Astrocyte (in vitro differentiated cells and primary cell): ENCODE measurements at regions not wholly inside any gene's neighbourhood (a gene's known extent, or its start where the extent isn't known, plus 50 kb on each side); places are given as distances from the start of the nearest gene placed in this dataset.

Experiments used
- DNase-seq: peaks from one replicate; pipeline ENCODE4 v3.0.0-alpha.2; 2010; ENCODE audit warnings: low read depth
- FAIRE-seq: peaks from 2 replicates; lab custom pipeline; 2011; peaks lifted over from hg19 to GRCh38; lab: Jason Lieb, UNC
- H2AFZ ChIP-seq: 2 replicates; pipeline ENCODE4 v1.6.0; 2012; ENCODE audit warnings: low read depth, low read length, inconsistent platforms
- H3K27ac ChIP-seq: 2 replicates; pipeline ENCODE4 v1.5.1; 2011; ENCODE audit warnings: low read depth, low read length, inconsistent platforms
- H3K27me3 ChIP-seq: 2 replicates; pipeline ENCODE4 v1.6.0; 2011; ENCODE audit warnings: low read length, inconsistent platforms; ENCODE audit not compliant: insufficient read depth
- H3K36me3 ChIP-seq: 2 replicates; pipeline ENCODE4 v1.5.1; 2011; ENCODE audit warnings: low read length, inconsistent platforms; ENCODE audit not compliant: insufficient read depth
- H3K4me1 ChIP-seq: 2 replicates; pipeline ENCODE4 v1.5.1; 2011; ENCODE audit warnings: low read length, inconsistent platforms; ENCODE audit not compliant: insufficient read depth
- H3K4me2 ChIP-seq: 2 replicates; pipeline ENCODE4 v1.6.0; 2012; ENCODE audit warnings: low read length, inconsistent platforms
- H3K4me3 ChIP-seq: 2 replicates; pipeline ENCODE4 v1.5.1; 2011; ENCODE audit warnings: low read depth, mild to moderate bottlenecking, low read length, inconsistent platforms; ENCODE audit not compliant: insufficient read depth
- H3K79me2 ChIP-seq: 2 replicates; pipeline ENCODE4 v1.6.0; 2012; ENCODE audit warnings: mild to moderate bottlenecking, low read length, inconsistent platforms; ENCODE audit not compliant: insufficient read depth
- H3K9ac ChIP-seq: 2 replicates; pipeline ENCODE4 v1.6.0; 2012; ENCODE audit warnings: mild to moderate bottlenecking, low read length, inconsistent platforms
- H3K9me3 ChIP-seq: 2 replicates; pipeline ENCODE4 v1.5.1; 2012; ENCODE audit warnings: low read depth, mild to moderate bottlenecking, low read length, inconsistent platforms; ENCODE audit not compliant: insufficient read depth
- H4K20me1 ChIP-seq: 2 replicates; pipeline ENCODE4 v1.6.0; 2012; ENCODE audit warnings: low read length, inconsistent platforms; ENCODE audit not compliant: insufficient read depth
- H3K27ac Mint-ChIP-seq: one replicate; pipeline ENCODE4 v1.8.0; 2021; ENCODE audit warnings: mild to moderate bottlenecking, mixed read lengths; ENCODE audit not compliant: unreplicated experiment
- H3K27me3 Mint-ChIP-seq: one replicate; pipeline ENCODE4 v1.8.0; 2021; ENCODE audit warnings: low read depth, mixed read lengths; ENCODE audit not compliant: unreplicated experiment
- H3K36me3 Mint-ChIP-seq: one replicate; pipeline ENCODE4 v1.8.0; 2021; ENCODE audit warnings: low read depth, mixed read lengths; ENCODE audit not compliant: unreplicated experiment
- H3K4me1 Mint-ChIP-seq: one replicate; pipeline ENCODE4 v1.8.0; 2021; ENCODE audit warnings: low read depth, mixed read lengths; ENCODE audit not compliant: unreplicated experiment
- H3K4me3 Mint-ChIP-seq: one replicate; pipeline ENCODE4 v1.8.0; 2021; ENCODE audit warnings: mild to moderate bottlenecking, moderate library complexity, mixed read lengths; ENCODE audit not compliant: unreplicated experiment
- H3K9me3 Mint-ChIP-seq: one replicate; pipeline ENCODE4 v1.8.0; 2021; ENCODE audit warnings: mild to moderate bottlenecking, mixed read lengths; ENCODE audit not compliant: unreplicated experiment
- CTCF ChIP-seq: IDR thresholded peaks from 2 replicates; pipeline ENCODE4 v1.5.1; 2011; ENCODE audit warnings: low read depth, mild to moderate bottlenecking, inconsistent platforms, low read length, moderate library complexity; ENCODE audit not compliant: insufficient read depth
- EZH2 ChIP-seq: IDR thresholded peaks from 2 replicates; pipeline ENCODE4 v1.6.1; 2012; ENCODE audit warnings: mild to moderate bottlenecking, low read length, inconsistent platforms; ENCODE audit not compliant: insufficient read depth

- H3K27me3 Mint-ChIP-seq = peaks cover 30% of the 10 kb centered on the region
- H3K4me1 Mint-ChIP-seq = peaks cover 9% of the 10 kb centered on the region
- Histone ChIP-seq H4K20me1 (no peaks in the 10 kb centered on the region), H3K36me3 (no peaks in the 10 kb centered on the region), H2AFZ (no peak overlapping the region), H3K9me3 (no peaks in the 10 kb centered on the region), H3K4me3 (no peak overlapping the region), H3K27ac (no peak overlapping the region), H3K79me2 (no peaks in the 10 kb centered on the region), H3K4me2 (no peak overlapping the region), H3K4me1 (no peaks in the 10 kb centered on the region), H3K9ac (no peak overlapping the region), H3K27me3 (no peaks in the 10 kb centered on the region)
- TF ChIP-seq CTCF = no peak
- TF ChIP-seq EZH2 = no peak
- H3K9me3 Mint-ChIP-seq = peaks cover 6% of the 10 kb centered on the region
- H3K27ac Mint-ChIP-seq = no peak overlapping the region
- no peak overlapping the region for H3K4me3 Mint-ChIP-seq
- DNase-seq (no peak), FAIRE-seq (no peak)
- no peaks in the 10 kb centered on the region for H3K36me3 Mint-ChIP-seq
These were observed 521.9 kb upstream of the TBX3 start for GRCh38 chr12:115205755-115206308.

- Histone ChIP-seq H3K4me2 (no peak overlapping the region), H3K9ac (no peak overlapping the region), H4K20me1 (no peaks in the 10 kb centered on the region), H2AFZ (no peak overlapping the region), H3K27me3 (no peaks in the 10 kb centered on the region), H3K36me3 (no peaks in the 10 kb centered on the region), H3K4me1 (no peaks in the 10 kb centered on the region), H3K9me3 (no peaks in the 10 kb centered on the region), H3K27ac (no peak overlapping the region), H3K4me3 (no peak overlapping the region), H3K79me2 (no peaks in the 10 kb centered on the region)
- FAIRE-seq (peak; percentile 58), DNase-seq (peak; percentile 61)
- H3K4me1 Mint-ChIP-seq = peaks cover 9% of the 10 kb centered on the region
- H3K4me3 Mint-ChIP-seq = no peak overlapping the region
- TF ChIP-seq CTCF (no peak), EZH2 (no peak)
- H3K27me3 Mint-ChIP-seq = peaks cover 25% of the 10 kb centered on the region
- no peak overlapping the region for H3K27ac Mint-ChIP-seq
- H3K9me3 Mint-ChIP-seq = peaks cover 6% of the 10 kb centered on the region
- no peaks in the 10 kb centered on the region for H3K36me3 Mint-ChIP-seq
These were observed 521.2 kb upstream of the TBX3 start for GRCh38 chr12:115204957-115205754.

- Mint-ChIP-seq H3K27me3 (peaks cover 20% of the 10 kb centered on the region), H3K36me3 (no peaks in the 10 kb centered on the region), H3K9me3 (peaks cover 5% of the 10 kb centered on the region), H3K4me3 (no peak overlapping the region), H3K27ac (no peak overlapping the region), H3K4me1 (peaks cover 9% of the 10 kb centered on the region)
- Histone ChIP-seq H3K27me3 (no peaks in the 10 kb centered on the region), H4K20me1 (no peaks in the 10 kb centered on the region), H3K79me2 (no peaks in the 10 kb centered on the region), H3K9ac (no peak overlapping the region), H3K36me3 (no peaks in the 10 kb centered on the region), H3K4me1 (no peaks in the 10 kb centered on the region), H3K9me3 (no peaks in the 10 kb centered on the region), H3K4me2 (no peak overlapping the region), H3K27ac (no peak overlapping the region), H2AFZ (no peak overlapping the region), H3K4me3 (no peak overlapping the region)
- TF ChIP-seq EZH2 (no peak), CTCF (no peak)
- peak; percentile 59 for FAIRE-seq
- DNase-seq = peak; percentile 77
These were observed 519.7 kb upstream of the TBX3 start for GRCh38 chr12:115203701-115204100.
